Ishikawa (cell line): ENCODE measurements at regions not wholly inside any gene's neighbourhood (a gene's known extent, or its start where the extent isn't known, plus 50 kb on each side); places are given as distances from the start of the nearest gene placed in this dataset.

Source experiments
- CEBPB ChIP-seq: IDR thresholded peaks from 2 replicates; pipeline ENCODE4 v1.6.1; 2012
- CREB1 ChIP-seq: IDR thresholded peaks from 2 replicates; pipeline ENCODE4 v1.6.1; 2012; ENCODE audit warnings: low read depth
- EGR1 ChIP-seq: IDR thresholded peaks from 2 replicates; pipeline ENCODE4 v1.6.1; 2012
- EP300 ChIP-seq: IDR thresholded peaks from 2 replicates; pipeline ENCODE4 v1.6.1; 2012; ENCODE audit warnings: borderline replicate concordance
- FOXM1 ChIP-seq: IDR thresholded peaks from 2 replicates; pipeline ENCODE4 v1.6.1; 2012; ENCODE audit warnings: low read depth, borderline replicate concordance
- MAX ChIP-seq: IDR thresholded peaks from 2 replicates; pipeline ENCODE4 v1.6.1; 2012
- NFIC ChIP-seq: IDR thresholded peaks from 2 replicates; pipeline ENCODE4 v1.6.1; 2012
- RAD21 ChIP-seq: IDR thresholded peaks from 2 replicates; pipeline ENCODE4 v1.6.1; 2012; ENCODE audit warnings: low read depth
- REST ChIP-seq: IDR thresholded peaks from 2 replicates; pipeline ENCODE4 v1.6.1; 2012; ENCODE audit warnings: low read depth, mild to moderate bottlenecking
- TAF1 ChIP-seq: IDR thresholded peaks from 2 replicates; pipeline ENCODE4 v1.6.1; 2012; ENCODE audit warnings: low read depth, mild to moderate bottlenecking
- TCF12 ChIP-seq: IDR thresholded peaks from 2 replicates; pipeline ENCODE4 v1.6.1; 2012; ENCODE audit warnings: low read depth
- TEAD4 ChIP-seq: IDR thresholded peaks from 2 replicates; pipeline ENCODE4 v1.6.1; 2012
- USF1 ChIP-seq: IDR thresholded peaks from 2 replicates; pipeline ENCODE4 v1.6.1; 2012
- YY1 ChIP-seq: IDR thresholded peaks from 2 replicates; pipeline ENCODE4 v1.6.1; 2012; ENCODE audit warnings: low read depth
- ZBTB7A ChIP-seq: IDR thresholded peaks from 2 replicates; pipeline ENCODE4 v1.6.1; 2012; ENCODE audit warnings: low read depth

- TF ChIP-seq CEBPB (no peak), RAD21 (no peak), MAX (no peak), YY1 (no peak), EGR1 (no peak), CREB1 (no peak), ZBTB7A (no peak), USF1 (no peak), TCF12 (no peak), NFIC (no peak), TEAD4 (no peak)
These were observed 955.7 kb downstream of the TUSC7 start for GRCh38 chr3:117665296-117665695.

- TF ChIP-seq FOXM1 = no peak
- no peak for TF ChIP-seq ZBTB7A
- TF ChIP-seq TAF1 = no peak
- TF ChIP-seq MAX = no peak
- no peak for TF ChIP-seq EGR1
- no peak for TF ChIP-seq NFIC
- TF ChIP-seq CREB1 = no peak
- TF ChIP-seq CEBPB = no peak
- TF ChIP-seq REST = no peak
- TF ChIP-seq TEAD4 = no peak
- TF ChIP-seq EP300 = no peak
- no peak for TF ChIP-seq USF1
- no peak for TF ChIP-seq TCF12
- no peak for TF ChIP-seq RAD21
- TF ChIP-seq YY1 = no peak
These were observed 956.7 kb downstream of the TUSC7 start for GRCh38 chr3:117666325-117666724.

GRCh38 chr3:117666812-117667211 is 957.2 kb downstream of the TUSC7 start:
- TF ChIP-seq TCF12 (no peak), FOXM1 (no peak), MAX (no peak), EP300 (no peak), EGR1 (no peak), YY1 (no peak), ZBTB7A (no peak), NFIC (no peak), TEAD4 (no peak), REST (no peak)

GRCh38 chr3:117669774-117670173 is 960.2 kb downstream of the TUSC7 start:
- TF ChIP-seq MAX (no peak), NFIC (no peak), CREB1 (no peak), TCF12 (no peak), TEAD4 (no peak), FOXM1 (no peak), REST (no peak)
